HEK293 (cell line): ENCODE measurements at regions not wholly inside any gene's neighbourhood (a gene's known extent, or its start where the extent isn't known, plus 50 kb on each side); places are given as distances from the start of the nearest gene placed in this dataset.

Experiments
- CTCF ChIP-seq: fragments of 450-650 bp; formaldehyde crosslinking; IDR thresholded peaks from 2 replicates; pipeline ENCODE4 v1.5.1; 2016; ENCODE audit warnings: missing biosample characterization, missing genetic modification characterization
- SP2 ChIP-seq: fragments of 450-650 bp; formaldehyde crosslinking; IDR thresholded peaks from 2 replicates; pipeline ENCODE4 v1.5.1; 2016; ENCODE audit warnings: missing biosample characterization, missing genetic modification characterization
- ZNF239 ChIP-seq: fragments of 450-650 bp; formaldehyde crosslinking; IDR thresholded peaks from 2 replicates; pipeline ENCODE4 v1.5.1; 2016; ENCODE audit warnings: missing biosample characterization, missing genetic modification characterization
- ZNF274 ChIP-seq, 2 experiments: fragments of 200-500 bp in 1 of 2; fragments of 450-650 bp in 1 of 2; sonication (Bioruptor generic) in 1 of 2; formaldehyde crosslinking in 1 of 2; IDR thresholded peaks; 2 replicates each; pipeline versions ENCODE4 v1.5.1 to v1.6.1; 2014 to 2016; ENCODE audit warnings: borderline replicate concordance in 1 of 2, inconsistent platforms in 1 of 2, low read length in 1 of 2, missing biosample characterization in 1 of 2, missing genetic modification characterization in 1 of 2

GRCh38 chr14:61911574-61911973 lies 149.4 kb downstream of the SNAPC1 start:
- TF ChIP-seq ZNF274 (IDR thresholded peaks at IDR 0.05; ENCODE audit: low read length) (no peak), ZNF274 (tag by site-specific recombination; IDR thresholded peaks at IDR 0.05; ENCODE audit: borderline replicate concordance) (no peak), CTCF (tag by site-specific recombination) (no peak), SP2 (tag by site-specific recombination) (no peak), ZNF239 (no peak)
